Testis (tissue), 2 donors: ENCODE measurements at regions not wholly inside any gene's neighbourhood (a gene's known extent, or its start where the extent isn't known, plus 50 kb on each side); places are given as distances from the start of the nearest gene placed in this dataset.

Experiments used
- DNase-seq: peaks from one replicate; pipeline ENCODE4 v3.0.0-alpha.2; 2019
- H3K27ac ChIP-seq, 2 donors: fragments of 200-600 bp; sonication (generic); one replicate each; pipeline ENCODE4 v1.5.1; 2019
- H3K27me3 ChIP-seq: fragments of 200-600 bp; sonication (generic); one replicate; pipeline ENCODE4 v1.5.1; 2019
- H3K36me3 ChIP-seq: fragments of 200-600 bp; sonication (generic); one replicate; pipeline ENCODE4 v1.5.1; 2017; ENCODE audit warnings: low read depth; ENCODE audit errors: missing control alignments
- H3K4me1 ChIP-seq: fragments of 200-600 bp; sonication (generic); one replicate; pipeline ENCODE4 v1.5.1; 2019
- H3K4me3 ChIP-seq, 2 donors: fragments of 200-600 bp; sonication (generic); one replicate each; pipeline ENCODE4 v1.5.1; 2017 to 2019
- H3K9me3 ChIP-seq: fragments of 200-600 bp; sonication (generic); one replicate; pipeline ENCODE4 v1.5.1; 2017
- CTCF ChIP-seq, 3 experiments: fragments of 450-650 bp in 2 of 3; fragments of 200-600 bp in 1 of 3; sonication (generic) in 1 of 3; IDR thresholded peaks; one replicate each; pipeline ENCODE4 v1.5.1; 2016 to 2019; ENCODE audit warnings: antibody characterized with exemption in 3 of 3, mild to moderate bottlenecking in 2 of 3, moderate library complexity in 1 of 3
- POLR2A ChIP-seq: fragments of 450-650 bp; IDR thresholded peaks from one replicate; pipeline ENCODE4 v1.6.1; 2017; ENCODE audit warnings: antibody characterized with exemption, mild to moderate bottlenecking, moderate library complexity
- WGBS, 2 donors: methylation state at CpG; one replicate each; pipeline ENCODE4 v1.1.5; 2018; 5-methylcytosine and 5-hydroxymethylcytosine counted together
- intact Hi-C: fragments of 100-400 bp; cut with DNase I; formaldehyde crosslinking; loops from one replicate; pipeline ENCODE4 v1.15.1; 2023; ENCODE audit warnings: low total_unique reads

DNA sequence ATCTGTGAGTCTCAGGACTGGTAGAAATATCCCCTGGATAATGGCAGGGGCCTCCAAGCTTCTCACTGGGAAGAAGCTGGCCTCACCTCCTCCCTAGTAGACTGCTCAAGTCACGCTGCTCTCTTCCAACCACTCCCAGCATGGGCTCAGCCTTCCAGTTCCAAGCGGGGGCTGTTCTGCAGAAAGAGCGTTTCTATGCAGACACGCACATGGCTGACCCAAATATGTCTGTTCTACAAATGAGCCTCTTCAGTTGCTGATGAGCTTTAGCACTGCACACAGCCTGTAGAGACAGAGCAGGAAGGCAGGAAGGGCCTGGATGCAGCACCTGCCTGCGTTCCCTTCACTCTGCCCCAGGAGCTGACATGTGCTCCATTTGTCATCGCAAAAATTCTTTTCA lies 523.9 kb upstream of the MGMT start:
- Histone ChIP-seq H3K27ac (no peak overlapping the region), H3K4me1 (peaks cover 7% of the 10 kb centered on the region), H3K4me3 (no peak overlapping the region), H3K36me3 (no peaks in the 10 kb centered on the region), H3K27me3 (no peaks in the 10 kb centered on the region), H3K9me3 (no peaks in the 10 kb centered on the region)
- intact Hi-C loops: no loop called here
- no peak for TF ChIP-seq POLR2A
- no peak for TF ChIP-seq CTCF (IDR thresholded peaks at IDR 0.05)
- 79 to 84% methylated on average over 6 of the region's 6 CpGs for WGBS, 2 donors
- DNase-seq: no peak

DNA sequence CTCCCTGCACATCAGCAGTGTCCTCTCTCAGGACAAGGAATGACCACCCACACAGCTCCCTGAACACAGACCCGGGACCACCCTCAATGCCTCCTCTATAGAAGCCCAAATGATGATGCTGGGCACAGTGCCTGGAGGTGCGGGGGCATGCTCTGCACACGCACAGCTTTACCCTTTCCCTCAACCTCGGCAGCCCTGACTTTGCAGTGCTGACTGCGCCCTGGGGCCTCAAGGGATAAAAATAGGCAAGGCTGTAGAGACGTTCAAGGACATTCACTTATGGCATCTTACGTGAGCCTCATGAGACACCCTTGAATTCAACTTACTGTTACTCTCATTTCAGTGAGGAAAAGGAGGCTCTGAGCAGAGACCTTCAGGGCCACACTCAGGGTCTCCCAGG lies 521.6 kb upstream of the MGMT start:
- intact Hi-C loops: no loop called here
- Histone ChIP-seq H3K9me3 (no peaks in the 10 kb centered on the region), H3K27me3 (no peaks in the 10 kb centered on the region), H3K27ac (no peak overlapping the region), H3K4me3 (no peak overlapping the region), H3K4me1 (peaks cover 7% of the 10 kb centered on the region), H3K36me3 (no peaks in the 10 kb centered on the region)
- no peak for DNase-seq
- TF ChIP-seq POLR2A: no peak
- TF ChIP-seq CTCF (IDR thresholded peaks at IDR 0.05): no peak
- WGBS, 2 donors: 24 to 41% methylated on average over 7 of the region's 7 CpGs

DNA sequence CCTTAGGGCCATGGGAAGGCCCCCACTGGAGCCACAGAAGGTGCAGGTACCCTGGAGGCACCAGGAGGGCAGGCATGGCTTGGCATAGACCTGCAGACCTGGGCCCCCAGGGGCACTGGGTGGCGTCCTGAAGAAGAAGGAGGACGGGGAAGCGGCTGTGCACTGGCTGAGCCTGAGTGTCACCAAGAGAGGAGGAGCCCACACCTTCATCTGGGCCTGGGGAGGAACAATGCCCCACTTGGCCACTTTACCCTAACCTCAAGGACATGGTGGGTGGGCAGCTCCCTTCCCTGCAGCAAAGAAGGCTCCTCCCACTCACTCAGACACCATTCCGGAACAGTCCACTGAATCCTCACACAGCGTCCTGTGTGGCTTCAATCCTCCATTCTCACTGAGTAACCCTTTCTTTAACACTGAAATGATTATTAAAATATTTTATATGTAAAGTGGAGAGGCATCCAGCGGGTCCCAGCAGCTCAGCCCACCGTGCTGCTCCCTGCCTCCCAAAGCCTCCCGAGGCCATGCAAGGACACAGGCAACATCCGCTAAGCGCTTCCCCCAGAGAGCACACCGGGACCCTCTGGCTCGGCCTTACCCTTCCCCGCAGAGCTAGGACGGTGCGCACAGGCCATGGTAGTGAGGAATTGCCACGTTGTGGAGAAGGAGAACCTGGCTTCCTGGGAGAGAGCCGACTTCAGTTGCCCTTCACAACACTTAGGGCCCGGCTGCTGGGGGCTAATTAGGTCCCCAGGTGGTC lies 516.7 kb upstream of the MGMT start:
- WGBS, 2 donors: 81 to 86% methylated on average over 13 to 18 of the region's 18 CpGs
- H3K4me3 ChIP-seq: no peak overlapping the region

DNA sequence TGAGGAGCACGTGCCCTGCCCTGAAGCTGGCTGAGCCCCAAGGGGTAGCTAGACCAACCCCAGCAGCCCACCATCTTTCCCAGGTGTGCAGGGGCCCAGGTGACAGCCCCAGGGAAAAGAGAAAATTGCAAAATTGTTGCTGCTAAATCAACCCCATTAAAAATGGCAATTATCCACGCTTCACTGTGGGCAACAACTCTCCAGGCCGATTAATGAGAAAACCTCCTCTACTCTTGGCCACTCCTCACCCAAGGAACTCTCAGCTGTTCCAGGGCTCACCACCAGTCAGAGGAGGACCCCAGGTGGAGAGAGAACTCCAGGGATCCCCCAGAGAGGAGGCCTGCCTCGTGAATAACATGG lies 516.1 kb upstream of the MGMT start:
- TF ChIP-seq POLR2A: no peak
- TF ChIP-seq CTCF (IDR thresholded peaks at IDR 0.05): no peak
- WGBS, 2 donors: 85 to 93% methylated on average over 2 to 4 of the region's 4 CpGs
- no peaks in the 10 kb centered on the region for H3K4me1 ChIP-seq
- H3K4me3 ChIP-seq: no peak overlapping the region
- no peak overlapping the region for H3K27ac ChIP-seq
- H3K9me3 ChIP-seq: no peaks in the 10 kb centered on the region
- intact Hi-C loops: no loop called here
- H3K27me3 ChIP-seq: no peaks in the 10 kb centered on the region
- no peak for DNase-seq
- H3K36me3 ChIP-seq: no peaks in the 10 kb centered on the region

More for the DNA sequence above, 516.7 kb upstream of the MGMT start:
- no peaks in the 10 kb centered on the region for H3K36me3 ChIP-seq
- no peak for TF ChIP-seq CTCF (IDR thresholded peaks at IDR 0.05)
- no peak for TF ChIP-seq POLR2A
- H3K4me1 ChIP-seq: peaks cover 4% of the 10 kb centered on the region
- no peaks in the 10 kb centered on the region for H3K9me3 ChIP-seq
- H3K27ac ChIP-seq: no peak overlapping the region
- intact Hi-C loops: no loop called here
- DNase-seq: no peak
- no peaks in the 10 kb centered on the region for H3K27me3 ChIP-seq

- H3K9me3 ChIP-seq: no peaks in the 10 kb centered on the region
- DNase-seq: no peak
- intact Hi-C loops: no loop called here
- no peaks in the 10 kb centered on the region for H3K36me3 ChIP-seq
- no peaks in the 10 kb centered on the region for H3K27me3 ChIP-seq
- no peak overlapping the region for H3K4me3 ChIP-seq
- 86 to 87% methylated on average over 8 of the region's 8 CpGs for WGBS, 2 donors
- H3K27ac ChIP-seq: no peak overlapping the region
- no peaks in the 10 kb centered on the region for H3K4me1 ChIP-seq
- TF ChIP-seq CTCF (IDR thresholded peaks at IDR 0.05): no peak
- TF ChIP-seq POLR2A: no peak
These were observed 514.2 kb upstream of the MGMT start for GRCh38 chr10:128952856-128953255.
